Transverse colon (tissue), 4 donors: ENCODE measurements at regions not wholly inside any gene's neighbourhood (a gene's known extent, or its start where the extent isn't known, plus 50 kb on each side); places are given as distances from the start of the nearest gene placed in this dataset.

Experiments used
- DNase-seq: peaks from one replicate; pipeline ENCODE4 v3.0.0-alpha.2; 2019
- H3K27ac ChIP-seq, 4 donors: fragments of 200-600 bp; sonication (generic); 2 replicates each; pipeline ENCODE4 v1.5.1; 2016 to 2018; ENCODE audit warnings: inconsistent platforms in 4 of 4
- H3K27me3 ChIP-seq: fragments of 200-600 bp; sonication (generic); 2 replicates; pipeline ENCODE4 v1.5.1; 2017; ENCODE audit warnings: inconsistent platforms
- H3K36me3 ChIP-seq, 4 donors: fragments of 200-600 bp; sonication (generic); 2 replicates each; pipeline ENCODE4 v1.5.1; 2017 to 2019; ENCODE audit warnings: inconsistent platforms in 4 of 4
- H3K4me1 ChIP-seq, 4 donors: fragments of 200-600 bp; sonication (generic); 2 replicates each; pipeline ENCODE4 v1.5.1; 2017 to 2020; ENCODE audit warnings: inconsistent platforms in 4 of 4
- H3K4me3 ChIP-seq, 4 donors: fragments of 200-600 bp; sonication (generic); 1 replicate in 1 of 4; 2 replicates in 3 of 4; pipeline versions ENCODE4 v1.5.1 to v1.6.1; 2017 to 2019; ENCODE audit warnings: inconsistent platforms in 4 of 4
- H3K9me3 ChIP-seq, 2 donors: fragments of 200-600 bp; sonication (generic); 2 replicates each; pipeline ENCODE4 v1.5.1; 2017 to 2019; ENCODE audit warnings: inconsistent platforms in 2 of 2
- CTCF ChIP-seq, 5 experiments: fragments of 200-600 bp in 3 of 5; fragments of 450-650 bp in 2 of 5; sonication (generic) in 3 of 5; IDR thresholded peaks; 1 replicate in 2 of 5; 2 replicates in 3 of 5; pipeline ENCODE4 v1.5.1; 2016 to 2017; ENCODE audit warnings: antibody characterized with exemption in 5 of 5, inconsistent platforms in 3 of 5, mild to moderate bottlenecking in 2 of 5, moderate library complexity in 1 of 5
- EP300 ChIP-seq: sonication (generic); formaldehyde crosslinking; IDR thresholded peaks from one replicate; pipeline ENCODE4 v1.6.1; 2017; ENCODE audit warnings: antibody characterized with exemption, low read depth
- POLR2A ChIP-seq: fragments of 450-650 bp; IDR thresholded peaks from one replicate; pipeline ENCODE4 v1.6.1; 2016; ENCODE audit warnings: antibody characterized with exemption, mild to moderate bottlenecking, moderate library complexity
- POLR2AphosphoS5 ChIP-seq, 3 donors: sonication (generic); formaldehyde crosslinking; IDR thresholded peaks; one replicate each; pipeline ENCODE4 v1.6.1; 2016; ENCODE audit warnings: antibody characterized with exemption in 3 of 3
- WGBS, 2 donors: methylation state at CpG; one replicate each; pipeline ENCODE4 v1.1.5; 2018; ENCODE audit warnings: low coverage in 1 of 2; 5-methylcytosine and 5-hydroxymethylcytosine counted together
- in situ Hi-C, 4 donors: fragments of 200-750 bp; cut with MboI; loops; one replicate each; pipeline versions ENCODE4 v1.15.0 to v1.15.1; 2017; ENCODE audit warnings: low sequenced_read_pairs in 3 of 4, low pct_ligation_motif_present in 1 of 4, low pct_unique_long_range_greater_than_20kb in 1 of 4
- intact Hi-C: fragments of 100-400 bp; cut with DNase I; formaldehyde crosslinking; loops from one replicate; pipeline ENCODE4 v1.15.1; 2023; ENCODE audit warnings: low total_unique reads

- TF ChIP-seq POLR2A (no peak), CTCF (IDR thresholded peaks at IDR 0.05) (no peak), POLR2AphosphoS5 (IDR thresholded peaks at IDR 0.05) (no peak), EP300 (no peak)
- peaks cover 44 to 92% (median 56%) of the 10 kb centered on the region in 4 donors for H3K4me1 ChIP-seq
- in situ Hi-C loops: no loop called here
- peak overlapping the region; percentile 96 to 100 (median 100) for H3K27ac ChIP-seq
- H3K27me3 ChIP-seq: no peaks in the 10 kb centered on the region
- no peak overlapping the region for H3K4me3 ChIP-seq
- intact Hi-C loops: no loop called here
- DNase-seq: peak; percentile 7
- H3K36me3 ChIP-seq: no peaks in the 10 kb centered on the region
- WGBS, 2 donors: 82% methylated on average over 15 of the region's 15 CpGs; no CpG with 5 or more reads in 1 of the 2 donors
- H3K9me3 ChIP-seq: no peaks in the 10 kb centered on the region
These were observed 86.1 kb upstream of the WNT7B start for GRCh38 chr22:46062971-46063631.

GRCh38 chr22:46063846-46064227, 86.5 kb upstream of the PPARA start:
- Histone ChIP-seq H3K27ac (peak overlapping the region; percentile 96 to 100 (median 100)), H3K27me3 (no peaks in the 10 kb centered on the region), H3K4me3 (no peak overlapping the region), H3K4me1 (peaks cover 42 to 92% (median 57%) of the 10 kb centered on the region in 4 donors), H3K9me3 (no peaks in the 10 kb centered on the region), H3K36me3 (no peaks in the 10 kb centered on the region)
- WGBS, 2 donors: 58% methylated on average over 11 of the region's 11 CpGs; no CpG with 5 or more reads in 1 of the 2 donors
- in situ Hi-C loops: no loop called here
- intact Hi-C loops: no loop called here
- TF ChIP-seq EP300 (no peak), POLR2A (no peak), POLR2AphosphoS5 (IDR thresholded peaks at IDR 0.05) (no peak), CTCF (IDR thresholded peaks at IDR 0.05) (no peak)
- peak; percentile 21 for DNase-seq

GRCh38 chr22:46064228-46064965, 85.9 kb upstream of the PPARA start:
- H3K4me1 ChIP-seq: peaks cover 39 to 91% (median 58%) of the 10 kb centered on the region in 4 donors
- peak; percentile 6 for DNase-seq
- no peaks in the 10 kb centered on the region for H3K9me3 ChIP-seq
- H3K27ac ChIP-seq: peak overlapping the region; percentile 96 to 100 (median 100)
- H3K4me3 ChIP-seq: peak overlapping the region in 2 of 4 donors; percentile 15 to 63
- TF ChIP-seq EP300 (no peak), CTCF (IDR thresholded peaks at IDR 0.05) (no peak), POLR2AphosphoS5 (IDR thresholded peaks at IDR 0.05) (no peak), POLR2A (no peak)
- intact Hi-C loops: no loop called here
- in situ Hi-C loops: no loop called here
- WGBS, 2 donors: 60 to 78% methylated on average over 12 to 28 of the region's 28 CpGs
- H3K27me3 ChIP-seq: no peaks in the 10 kb centered on the region
- H3K36me3 ChIP-seq: no peaks in the 10 kb centered on the region

- DNase-seq: peak; percentile 12
- H3K27ac ChIP-seq: peak overlapping the region; percentile 96 to 100 (median 100)
- 50 to 58% methylated on average over 6 to 17 of the region's 17 CpGs for WGBS, 2 donors
- in situ Hi-C loops (no loop called here), intact Hi-C loops (no loop called here)
- no peaks in the 10 kb centered on the region for H3K36me3 ChIP-seq
- peak overlapping the region in 2 of 4 donors; percentile 15 to 63 for H3K4me3 ChIP-seq
- H3K9me3 ChIP-seq: no peaks in the 10 kb centered on the region
- H3K27me3 ChIP-seq: no peaks in the 10 kb centered on the region
- H3K4me1 ChIP-seq: peaks cover 39 to 87% (median 58%) of the 10 kb centered on the region in 4 donors
- TF ChIP-seq POLR2AphosphoS5 (IDR thresholded peaks at IDR 0.05) (no peak), CTCF (IDR thresholded peaks at IDR 0.05) (no peak), EP300 (no peak), POLR2A (no peak)
These were observed 85.2 kb upstream of the PPARA start for GRCh38 chr22:46064966-46065666.
